ENCODE measurements at regions not wholly inside any gene's neighbourhood (a gene's known extent, or its start where the extent isn't known, plus 50 kb on each side); places are given as distances from the start of the nearest gene placed in this dataset.

GRCh38 chr21:35859677-35860076, 200.6 kb downstream of the SETD4 start:
- TF ChIP-seq, protein P1, sequence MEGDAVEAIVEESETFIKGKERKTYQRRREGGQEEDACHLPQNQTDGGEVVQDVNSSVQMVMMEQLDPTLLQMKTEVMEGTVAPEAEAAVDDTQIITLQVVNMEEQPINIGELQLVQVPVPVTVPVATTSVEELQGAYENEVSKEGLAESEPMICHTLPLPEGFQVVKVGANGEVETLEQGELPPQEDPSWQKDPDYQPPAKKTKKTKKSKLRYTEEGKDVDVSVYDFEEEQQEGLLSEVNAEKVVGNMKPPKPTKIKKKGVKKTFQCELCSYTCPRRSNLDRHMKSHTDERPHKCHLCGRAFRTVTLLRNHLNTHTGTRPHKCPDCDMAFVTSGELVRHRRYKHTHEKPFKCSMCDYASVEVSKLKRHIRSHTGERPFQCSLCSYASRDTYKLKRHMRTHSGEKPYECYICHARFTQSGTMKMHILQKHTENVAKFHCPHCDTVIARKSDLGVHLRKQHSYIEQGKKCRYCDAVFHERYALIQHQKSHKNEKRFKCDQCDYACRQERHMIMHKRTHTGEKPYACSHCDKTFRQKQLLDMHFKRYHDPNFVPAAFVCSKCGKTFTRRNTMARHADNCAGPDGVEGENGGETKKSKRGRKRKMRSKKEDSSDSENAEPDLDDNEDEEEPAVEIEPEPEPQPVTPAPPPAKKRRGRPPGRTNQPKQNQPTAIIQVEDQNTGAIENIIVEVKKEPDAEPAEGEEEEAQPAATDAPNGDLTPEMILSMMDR (conservative IDR thresholded peaks at IDR 0.05; ENCODE audit: low read length) = no peak
- no peak for TF ChIP-seq EZH2phosphoT487 (IDR thresholded peaks at IDR 0.05; ENCODE audit: borderline replicate concordance)
